ENCODE measurements at regions not wholly inside any gene's neighbourhood (a gene's known extent, or its start where the extent isn't known, plus 50 kb on each side); places are given as distances from the start of the nearest gene placed in this dataset.

GRCh38 chr18:14930076-14930475 is 182.1 kb downstream of the ANKRD30B start:
- TF ChIP-seq CTCF (IDR thresholded peaks at IDR 0.05; ENCODE audit: low read depth, low read length) (no peak), MYC (IDR thresholded peaks at IDR 0.05; ENCODE audit: low read depth, low read length) (no peak), MAX (IDR thresholded peaks at IDR 0.05; ENCODE audit: low read depth, low read length) (no peak)

All from NB4 (cell line).